Activated CD8-positive, alpha-beta T cell treated with anti-CD3 and anti-CD28 coated beads, Interleukin-2, amount 10 ng/mL, durations not matched to agents 7 days and 5 days (primary cell): ENCODE measurements at regions not wholly inside any gene's neighbourhood (a gene's known extent, or its start where the extent isn't known, plus 50 kb on each side); places are given as distances from the start of the nearest gene placed in this dataset.

ENCODE experiments used
- ATAC-seq: fragments of 150-1000 bp; cut with Tn5 transposase; one replicate; pipeline ENCODE4 v1.10.0; 2021; ENCODE audit warnings: moderate library complexity
- CTCF ChIA-PET: fragments of 350-600 bp; sonication (Branson Sonifier 250); formaldehyde crosslinking; loops from one replicate; lab custom pipeline; 2021; ENCODE audit warnings: antibody characterized with exemption; lab: Charles Lee
- POLR2A ChIA-PET: fragments of 350-600 bp; sonication (Branson Sonifier 250); formaldehyde crosslinking; loops from one replicate; lab custom pipeline; 2021; ENCODE audit warnings: antibody characterized with exemption; lab: Charles Lee
- DNase-seq: peaks from one replicate; pipeline ENCODE4 v3.0.0-alpha.2; 2020
- H3K27ac Mint-ChIP-seq: one replicate; pipeline ENCODE4 v1.8.0; 2021; ENCODE audit warnings: mild to moderate bottlenecking, mixed read lengths
- H3K27me3 Mint-ChIP-seq: one replicate; pipeline ENCODE4 v1.8.0; 2021; ENCODE audit warnings: low read depth, mixed read lengths
- H3K36me3 Mint-ChIP-seq: one replicate; pipeline ENCODE4 v1.8.0; 2021; ENCODE audit warnings: low read depth, mixed read lengths
- H3K4me1 Mint-ChIP-seq: one replicate; pipeline ENCODE4 v1.8.0; 2021; ENCODE audit warnings: low read depth, mixed read lengths
- H3K4me3 Mint-ChIP-seq: one replicate; pipeline ENCODE4 v1.8.0; 2021; ENCODE audit warnings: mild to moderate bottlenecking, mixed read lengths
- H3K9me3 Mint-ChIP-seq: one replicate; pipeline ENCODE4 v1.8.0; 2022; ENCODE audit warnings: mixed read lengths; ENCODE audit not compliant: insufficient read depth

- Mint-ChIP-seq H3K9me3 (no peaks in the 10 kb centered on the region), H3K36me3 (no peaks in the 10 kb centered on the region), H3K4me3 (no peak overlapping the region), H3K27ac (no peak overlapping the region), H3K4me1 (no peaks in the 10 kb centered on the region), H3K27me3 (peaks cover 9% of the 10 kb centered on the region)
- ATAC-seq (no peak), DNase-seq (no peak)
- CTCF ChIA-PET = no interaction called here
- POLR2A ChIA-PET = interaction anchor here (0.5 kb wide), 1 partner anchor 411 kb away, joined by 3 read pairs; no protein-coding TSS in a partner anchor
Measured at GRCh38 chr10:3584926-3585784, 199.9 kb downstream of the KLF6 start.

GRCh38 chr10:3580565-3580964, 204.4 kb downstream of the KLF6 start:
- DNase-seq (no peak), ATAC-seq (no peak)
- CTCF ChIA-PET = no interaction called here
- H3K27me3 Mint-ChIP-seq = peaks cover 15% of the 10 kb centered on the region
- no peaks in the 10 kb centered on the region for H3K36me3 Mint-ChIP-seq
- no peaks in the 10 kb centered on the region for H3K9me3 Mint-ChIP-seq
- no peak overlapping the region for H3K27ac Mint-ChIP-seq
- H3K4me3 Mint-ChIP-seq = no peak overlapping the region
- no peaks in the 10 kb centered on the region for H3K4me1 Mint-ChIP-seq
- POLR2A ChIA-PET = no interaction called here

- Mint-ChIP-seq H3K9me3 (no peaks in the 10 kb centered on the region), H3K4me1 (no peaks in the 10 kb centered on the region), H3K36me3 (no peaks in the 10 kb centered on the region), H3K27me3 (peaks cover 15% of the 10 kb centered on the region), H3K27ac (no peak overlapping the region), H3K4me3 (no peak overlapping the region)
- no peak for ATAC-seq
- no peak for DNase-seq
- ChIA-PET POLR2A (no interaction called here), CTCF (no interaction called here)
Measured at GRCh38 chr10:3579845-3580244, 205.2 kb downstream of the KLF6 start.

- Mint-ChIP-seq H3K4me3 (no peak overlapping the region), H3K27ac (no peak overlapping the region), H3K27me3 (peaks cover 13% of the 10 kb centered on the region), H3K4me1 (no peaks in the 10 kb centered on the region), H3K9me3 (no peaks in the 10 kb centered on the region), H3K36me3 (no peaks in the 10 kb centered on the region)
- POLR2A ChIA-PET = no interaction called here
- DNase-seq (no peak), ATAC-seq (no peak)
- CTCF ChIA-PET = no interaction called here
Measured at GRCh38 chr10:3578682-3579081, 206.3 kb downstream of the KLF6 start.

GRCh38 chr10:3578159-3578558, 206.8 kb downstream of the KLF6 start:
- Mint-ChIP-seq H3K36me3 (no peaks in the 10 kb centered on the region), H3K27ac (no peak overlapping the region), H3K4me1 (no peaks in the 10 kb centered on the region), H3K27me3 (peaks cover 13% of the 10 kb centered on the region), H3K9me3 (no peaks in the 10 kb centered on the region), H3K4me3 (no peak overlapping the region)
- no peak for DNase-seq
- ChIA-PET CTCF (no interaction called here), POLR2A (no interaction called here)
- ATAC-seq = no peak

- CTCF ChIA-PET = no interaction called here
- H3K4me1 Mint-ChIP-seq = no peaks in the 10 kb centered on the region
Measured at GRCh38 chr10:3574451-3574850, 210.6 kb downstream of the KLF6 start.

GRCh38 chr10:3573498-3573897, 211.5 kb downstream of the KLF6 start:
- CTCF ChIA-PET = no interaction called here
- ATAC-seq = no peak
- no peaks in the 10 kb centered on the region for H3K9me3 Mint-ChIP-seq
- H3K4me3 Mint-ChIP-seq = no peak overlapping the region
- POLR2A ChIA-PET = no interaction called here
- H3K27ac Mint-ChIP-seq = no peak overlapping the region
- H3K36me3 Mint-ChIP-seq = no peaks in the 10 kb centered on the region
- H3K27me3 Mint-ChIP-seq = peaks cover 5% of the 10 kb centered on the region
- peaks cover 2% of the 10 kb centered on the region for H3K4me1 Mint-ChIP-seq
- DNase-seq = no peak

More at GRCh38 chr10:3574451-3574850, 210.6 kb downstream of the KLF6 start:
- Mint-ChIP-seq H3K9me3 (no peaks in the 10 kb centered on the region), H3K4me3 (no peak overlapping the region), H3K27ac (no peak overlapping the region), H3K27me3 (peaks cover 5% of the 10 kb centered on the region), H3K36me3 (no peaks in the 10 kb centered on the region)
- POLR2A ChIA-PET = no interaction called here
- ATAC-seq (no peak), DNase-seq (no peak)

GRCh38 chr10:3571310-3571825, 213.6 kb downstream of the KLF6 start:
- Mint-ChIP-seq H3K36me3 (no peaks in the 10 kb centered on the region), H3K4me1 (peaks cover 11% of the 10 kb centered on the region), H3K9me3 (no peaks in the 10 kb centered on the region), H3K27me3 (no peaks in the 10 kb centered on the region), H3K4me3 (no peak overlapping the region), H3K27ac (no peak overlapping the region)
- POLR2A ChIA-PET = no interaction called here
- CTCF ChIA-PET = no interaction called here
- DNase-seq (peak; percentile 12), ATAC-seq (no peak)

- CTCF ChIA-PET = no interaction called here
- DNase-seq (peak; percentile 14), ATAC-seq (no peak)
- Mint-ChIP-seq H3K36me3 (no peaks in the 10 kb centered on the region), H3K27me3 (no peaks in the 10 kb centered on the region), H3K27ac (no peak overlapping the region), H3K4me3 (no peak overlapping the region), H3K4me1 (peaks cover 11% of the 10 kb centered on the region), H3K9me3 (no peaks in the 10 kb centered on the region)
- POLR2A ChIA-PET = no interaction called here
Measured at GRCh38 chr10:3570855-3571266, 214.1 kb downstream of the KLF6 start.

- ChIA-PET POLR2A (interaction anchor here (0.7 kb wide), 1 partner anchor 210 kb away, joined by 3 read pairs; no protein-coding TSS in a partner anchor), CTCF (no interaction called here)
- H3K36me3 Mint-ChIP-seq = no peaks in the 10 kb centered on the region
Measured at GRCh38 chr10:3570131-3570729, 214.8 kb downstream of the KLF6 start.

GRCh38 chr10:3568983-3569382, 216.0 kb downstream of the KLF6 start:
- ATAC-seq (no peak), DNase-seq (no peak)
- Mint-ChIP-seq H3K4me1 (peaks cover 11% of the 10 kb centered on the region), H3K9me3 (no peaks in the 10 kb centered on the region), H3K27ac (no peak overlapping the region), H3K4me3 (no peak overlapping the region), H3K36me3 (no peaks in the 10 kb centered on the region), H3K27me3 (no peaks in the 10 kb centered on the region)
- ChIA-PET CTCF (no interaction called here), POLR2A (no interaction called here)

More at GRCh38 chr10:3570131-3570729, 214.8 kb downstream of the KLF6 start:
- DNase-seq = peak; percentile 7
- Mint-ChIP-seq H3K27ac (no peak overlapping the region), H3K4me1 (peaks cover 11% of the 10 kb centered on the region), H3K4me3 (no peak overlapping the region), H3K9me3 (no peaks in the 10 kb centered on the region), H3K27me3 (no peaks in the 10 kb centered on the region)
- no peak for ATAC-seq

- Mint-ChIP-seq H3K27ac (no peak overlapping the region), H3K27me3 (no peaks in the 10 kb centered on the region), H3K36me3 (no peaks in the 10 kb centered on the region), H3K4me3 (no peak overlapping the region), H3K9me3 (no peaks in the 10 kb centered on the region), H3K4me1 (peaks cover 11% of the 10 kb centered on the region)
- ChIA-PET POLR2A (no interaction called here), CTCF (no interaction called here)
- ATAC-seq = no peak
- DNase-seq = peak; percentile 19
Measured at GRCh38 chr10:3568392-3568791, 216.6 kb downstream of the KLF6 start.
